H1 (cell line): ENCODE measurements at regions not wholly inside any gene's neighbourhood (a gene's known extent, or its start where the extent isn't known, plus 50 kb on each side); places are given as distances from the start of the nearest gene placed in this dataset.

ENCODE experiments used
- HDAC2 ChIP-seq, 2 experiments: fragments of 300-600 bp in 1 of 2; sonication (generic) in 1 of 2; IDR thresholded peaks; 2 replicates each; pipeline ENCODE4 v1.6.1; 2011 to 2012; ENCODE audit warnings: low read depth in 2 of 2, low read length in 2 of 2, mild to moderate bottlenecking in 2 of 2, moderate library complexity in 2 of 2, borderline replicate concordance in 1 of 2, inconsistent platforms in 1 of 2
- NRF1 ChIP-seq: IDR thresholded peaks from 2 replicates; pipeline ENCODE4 v1.6.1; 2011; ENCODE audit warnings: mild to moderate bottlenecking, low read depth, low read length, improper control_type of control experiment
- POLR2AphosphoS5 ChIP-seq: IDR thresholded peaks from 2 replicates; pipeline ENCODE4 v1.6.1; 2011; ENCODE audit warnings: low read depth, low read length
- TAF7 ChIP-seq: optimal IDR thresholded peaks from 2 replicates; pipeline ENCODE3; 2011; ENCODE audit warnings: low read depth, mild to moderate bottlenecking, inconsistent platforms, low read length, moderate library complexity, borderline replicate concordance
- TCF12 ChIP-seq: IDR thresholded peaks from 2 replicates; pipeline ENCODE4 v1.6.1; 2011; ENCODE audit warnings: low read depth, mild to moderate bottlenecking, low read length

- TF ChIP-seq HDAC2 (IDR thresholded peaks at IDR 0.05; ENCODE audit: borderline replicate concordance in 1 of 2, low read depth in 2 of 2, low read length in 2 of 2) (no peak), TCF12 (no peak), TAF7 (no peak), NRF1 (no peak), POLR2AphosphoS5 (no peak)
These were observed 139.7 kb downstream of the BRD1 start (continued) for GRCh38 chr22:49687786-49688515.
